K562 (cell line): ENCODE measurements at regions not wholly inside any gene's neighbourhood (a gene's known extent, or its start where the extent isn't known, plus 50 kb on each side); places are given as distances from the start of the nearest gene placed in this dataset.

ENCODE experiments used
- FUS ChIP-seq: fragments of 200-400 bp; formaldehyde crosslinking; optimal IDR thresholded peaks from 2 replicates; pipeline ENCODE3; 2017; ENCODE audit warnings: low read depth, low read length
- IRF2 ChIP-seq: sonication (generic); formaldehyde crosslinking; IDR thresholded peaks from 2 replicates; pipeline ENCODE4 v1.8.1; 2022; ENCODE audit warnings: mild to moderate bottlenecking, missing genetic modification reagents
- NFXL1 ChIP-seq: fragments of 450-650 bp; formaldehyde crosslinking; IDR thresholded peaks from 2 replicates; pipeline ENCODE4 v1.4.0; 2021; ENCODE audit warnings: mild to moderate bottlenecking
- ZC3H4 ChIP-seq: sonication (generic); formaldehyde crosslinking; IDR thresholded peaks from 2 replicates; pipeline ENCODE4 v1.9.0; 2021; ENCODE audit warnings: missing genetic modification reagents, borderline replicate concordance
- TF ChIP-seq, protein P1 (sequence below): fragments of 250-450 bp; sonication (Bioruptor Pico); IDR thresholded peaks from 2 replicates; pipeline ENCODE4 v1.4.0; 2020; ENCODE audit warnings: mild to moderate bottlenecking, moderate library complexity
- TF ChIP-seq, protein P2 (sequence below): fragments of 250-450 bp; sonication (Bioruptor Pico); IDR thresholded peaks from 2 replicates; pipeline ENCODE4 v1.6.1; 2021; ENCODE audit warnings: mild to moderate bottlenecking
- TF ChIP-seq, protein P3 (sequence below): fragments of 200-800 bp; sonication (Bioruptor generic); IDR thresholded peaks from 2 replicates; pipeline ENCODE4 v1.6.1; 2016; ENCODE audit warnings: missing genetic modification characterization, missing compliant biosample characterization

DNA sequence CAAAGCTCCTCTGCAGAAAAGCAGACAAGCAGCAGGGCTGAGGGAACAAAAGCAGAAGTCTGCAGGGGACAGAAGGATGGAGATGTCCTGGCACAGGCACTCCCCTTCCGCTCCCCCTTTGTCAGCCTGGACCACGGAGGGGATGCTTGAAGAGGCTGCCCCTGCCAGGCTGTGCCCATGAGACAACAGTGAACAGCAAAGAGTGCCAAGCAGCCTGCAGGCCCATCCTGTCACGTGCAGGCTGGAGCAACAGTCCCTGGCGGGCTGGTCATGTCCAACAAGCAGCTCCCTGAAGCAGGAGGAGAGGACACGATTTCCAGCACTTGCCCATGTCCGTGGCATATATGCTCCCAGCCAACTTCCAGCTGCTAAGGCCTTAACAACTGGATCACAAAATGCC is 132.3 kb downstream of the IRX2 start (continued):
- TF ChIP-seq, protein P1, sequence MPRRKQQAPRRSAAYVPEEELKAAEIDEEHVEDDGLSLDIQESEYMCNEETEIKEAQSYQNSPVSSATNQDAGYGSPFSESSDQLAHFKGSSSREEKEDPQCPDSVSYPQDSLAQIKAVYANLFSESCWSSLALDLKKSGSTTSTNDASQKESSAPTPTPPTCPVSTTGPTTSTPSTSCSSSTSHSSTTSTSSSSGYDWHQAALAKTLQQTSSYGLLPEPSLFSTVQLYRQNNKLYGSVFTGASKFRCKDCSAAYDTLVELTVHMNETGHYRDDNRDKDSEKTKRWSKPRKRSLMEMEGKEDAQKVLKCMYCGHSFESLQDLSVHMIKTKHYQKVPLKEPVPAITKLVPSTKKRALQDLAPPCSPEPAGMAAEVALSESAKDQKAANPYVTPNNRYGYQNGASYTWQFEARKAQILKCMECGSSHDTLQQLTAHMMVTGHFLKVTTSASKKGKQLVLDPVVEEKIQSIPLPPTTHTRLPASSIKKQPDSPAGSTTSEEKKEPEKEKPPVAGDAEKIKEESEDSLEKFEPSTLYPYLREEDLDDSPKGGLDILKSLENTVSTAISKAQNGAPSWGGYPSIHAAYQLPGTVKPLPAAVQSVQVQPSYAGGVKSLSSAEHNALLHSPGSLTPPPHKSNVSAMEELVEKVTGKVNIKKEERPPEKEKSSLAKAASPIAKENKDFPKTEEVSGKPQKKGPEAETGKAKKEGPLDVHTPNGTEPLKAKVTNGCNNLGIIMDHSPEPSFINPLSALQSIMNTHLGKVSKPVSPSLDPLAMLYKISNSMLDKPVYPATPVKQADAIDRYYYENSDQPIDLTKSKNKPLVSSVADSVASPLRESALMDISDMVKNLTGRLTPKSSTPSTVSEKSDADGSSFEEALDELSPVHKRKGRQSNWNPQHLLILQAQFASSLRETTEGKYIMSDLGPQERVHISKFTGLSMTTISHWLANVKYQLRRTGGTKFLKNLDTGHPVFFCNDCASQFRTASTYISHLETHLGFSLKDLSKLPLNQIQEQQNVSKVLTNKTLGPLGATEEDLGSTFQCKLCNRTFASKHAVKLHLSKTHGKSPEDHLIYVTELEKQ (CRISPR knock-in tag): no peak
- TF ChIP-seq ZC3H4 (CRISPR knock-in tag) (no peak), FUS (no peak), NFXL1 (CRISPR knock-in tag) (no peak), IRF2 (CRISPR knock-in tag) (no peak)
- TF ChIP-seq, protein P2, sequence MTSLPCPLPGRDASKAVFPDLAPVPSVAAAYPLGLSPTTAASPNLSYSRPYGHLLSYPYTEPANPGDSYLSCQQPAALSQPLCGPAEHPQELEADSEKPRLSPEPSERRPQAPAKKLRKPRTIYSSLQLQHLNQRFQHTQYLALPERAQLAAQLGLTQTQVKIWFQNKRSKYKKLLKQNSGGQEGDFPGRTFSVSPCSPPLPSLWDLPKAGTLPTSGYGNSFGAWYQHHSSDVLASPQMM: no peak
- TF ChIP-seq, protein P3, sequence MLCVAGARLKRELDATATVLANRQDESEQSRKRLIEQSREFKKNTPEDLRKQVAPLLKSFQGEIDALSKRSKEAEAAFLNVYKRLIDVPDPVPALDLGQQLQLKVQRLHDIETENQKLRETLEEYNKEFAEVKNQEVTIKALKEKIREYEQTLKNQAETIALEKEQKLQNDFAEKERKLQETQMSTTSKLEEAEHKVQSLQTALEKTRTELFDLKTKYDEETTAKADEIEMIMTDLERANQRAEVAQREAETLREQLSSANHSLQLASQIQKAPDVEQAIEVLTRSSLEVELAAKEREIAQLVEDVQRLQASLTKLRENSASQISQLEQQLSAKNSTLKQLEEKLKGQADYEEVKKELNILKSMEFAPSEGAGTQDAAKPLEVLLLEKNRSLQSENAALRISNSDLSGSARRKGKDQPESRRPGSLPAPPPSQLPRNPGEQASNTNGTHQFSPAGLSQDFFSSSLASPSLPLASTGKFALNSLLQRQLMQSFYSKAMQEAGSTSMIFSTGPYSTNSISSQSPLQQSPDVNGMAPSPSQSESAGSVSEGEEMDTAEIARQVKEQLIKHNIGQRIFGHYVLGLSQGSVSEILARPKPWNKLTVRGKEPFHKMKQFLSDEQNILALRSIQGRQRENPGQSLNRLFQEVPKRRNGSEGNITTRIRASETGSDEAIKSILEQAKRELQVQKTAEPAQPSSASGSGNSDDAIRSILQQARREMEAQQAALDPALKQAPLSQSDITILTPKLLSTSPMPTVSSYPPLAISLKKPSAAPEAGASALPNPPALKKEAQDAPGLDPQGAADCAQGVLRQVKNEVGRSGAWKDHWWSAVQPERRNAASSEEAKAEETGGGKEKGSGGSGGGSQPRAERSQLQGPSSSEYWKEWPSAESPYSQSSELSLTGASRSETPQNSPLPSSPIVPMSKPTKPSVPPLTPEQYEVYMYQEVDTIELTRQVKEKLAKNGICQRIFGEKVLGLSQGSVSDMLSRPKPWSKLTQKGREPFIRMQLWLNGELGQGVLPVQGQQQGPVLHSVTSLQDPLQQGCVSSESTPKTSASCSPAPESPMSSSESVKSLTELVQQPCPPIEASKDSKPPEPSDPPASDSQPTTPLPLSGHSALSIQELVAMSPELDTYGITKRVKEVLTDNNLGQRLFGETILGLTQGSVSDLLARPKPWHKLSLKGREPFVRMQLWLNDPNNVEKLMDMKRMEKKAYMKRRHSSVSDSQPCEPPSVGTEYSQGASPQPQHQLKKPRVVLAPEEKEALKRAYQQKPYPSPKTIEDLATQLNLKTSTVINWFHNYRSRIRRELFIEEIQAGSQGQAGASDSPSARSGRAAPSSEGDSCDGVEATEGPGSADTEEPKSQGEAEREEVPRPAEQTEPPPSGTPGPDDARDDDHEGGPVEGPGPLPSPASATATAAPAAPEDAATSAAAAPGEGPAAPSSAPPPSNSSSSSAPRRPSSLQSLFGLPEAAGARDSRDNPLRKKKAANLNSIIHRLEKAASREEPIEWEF (CRISPR knock-in tag): no peak
